T-cell (primary cell): ENCODE measurements at regions not wholly inside any gene's neighbourhood (a gene's known extent, or its start where the extent isn't known, plus 50 kb on each side); places are given as distances from the start of the nearest gene placed in this dataset.

Experiments used
- ATAC-seq, 4 experiments: fragments of 200-7000 bp in 3 of 4; fragments of 150-1000 bp in 1 of 4; cut with Tn5 transposase; replicated peaks in 1 of 4; 1 replicate in 3 of 4; 2 replicates in 1 of 4; pipeline ENCODE4 v1.10.0; 2021; ENCODE audit warnings: moderate library complexity in 3 of 4, mild to moderate bottlenecking in 2 of 4, moderate number of reproducible peaks in 1 of 4
- CTCF ChIA-PET, 2 donors: fragments of 300-600 bp; sonication (Branson Sonifier 250); formaldehyde crosslinking; loops; one replicate each; lab custom pipeline; 2022; ENCODE audit warnings: antibody characterized with exemption in 2 of 2; lab: Charles Lee
- POLR2A ChIA-PET, 2 donors: fragments of 300-600 bp; sonication (Branson Sonifier 250); formaldehyde crosslinking; loops; one replicate each; lab custom pipeline; 2022; ENCODE audit warnings: antibody characterized with exemption in 2 of 2; lab: Charles Lee
- DNase-seq, 35 experiments: peaks; one replicate each; pipeline versions ENCODE4 v3.0.0 to v3.0.0-alpha.2; 2013 to 2023
- H3K27ac ChIP-seq: one replicate; pipeline ENCODE4 v1.5.1; 2013; ENCODE audit warnings: low read length
- H3K27me3 ChIP-seq, 2 experiments: replicated peaks in 1 of 2; 1 replicate in 1 of 2; 2 replicates in 1 of 2; pipeline versions ENCODE4 v1.6.1 to v1.7.0; 2013; ENCODE audit warnings: low read length in 1 of 2, mixed read lengths in 1 of 2; ENCODE audit not compliant: control insufficient read depth in 2 of 2, insufficient read depth in 2 of 2; ENCODE audit errors: extremely low read depth in 1 of 2
- H3K36me3 ChIP-seq, 2 donors: 1 replicate in 1 of 2; 2 replicates in 1 of 2; pipeline versions ENCODE4 v1.6.1 to v1.7.0; 2013; ENCODE audit warnings: low read length in 1 of 2; ENCODE audit not compliant: control insufficient read depth in 2 of 2, insufficient read depth in 1 of 2; ENCODE audit errors: extremely low read depth in 1 of 2
- H3K4me1 ChIP-seq, 2 experiments: 1 replicate in 1 of 2; 2 replicates in 1 of 2; pipeline versions ENCODE4 v1.6.1 to v1.7.0; 2013; ENCODE audit warnings: low read length in 2 of 2, mixed read lengths in 1 of 2; ENCODE audit not compliant: insufficient read depth in 2 of 2, control insufficient read depth in 1 of 2; ENCODE audit errors: extremely low read depth in 1 of 2
- H3K4me3 ChIP-seq, 2 donors: 1 replicate in 1 of 2; 2 replicates in 1 of 2; pipeline versions ENCODE4 v1.5.1 to v1.7.0; 2013; ENCODE audit warnings: mild to moderate bottlenecking in 2 of 2, low read length in 1 of 2, moderate library complexity in 1 of 2; ENCODE audit not compliant: control insufficient read depth in 1 of 2; ENCODE audit errors: extremely low read depth in 1 of 2
- H3K9me3 ChIP-seq: 2 replicates; pipeline ENCODE4 v1.7.0; 2013
- H3K27ac Mint-ChIP-seq, 2 donors: one replicate each; pipeline ENCODE4 v1.8.0; 2020 to 2021; ENCODE audit warnings: mild to moderate bottlenecking in 2 of 2, mixed read lengths in 2 of 2
- H3K27me3 Mint-ChIP-seq, 2 donors: one replicate each; pipeline ENCODE4 v1.8.0; 2021 to 2022; ENCODE audit warnings: mixed read lengths in 2 of 2
- H3K36me3 Mint-ChIP-seq: one replicate; pipeline ENCODE4 v1.8.0; 2021; ENCODE audit warnings: mixed read lengths
- H3K4me1 Mint-ChIP-seq, 3 donors: one replicate each; pipeline ENCODE4 v1.8.0; 2020 to 2022; ENCODE audit warnings: mixed read lengths in 3 of 3, mild to moderate bottlenecking in 1 of 3
- H3K4me3 Mint-ChIP-seq, 3 donors: one replicate each; pipeline ENCODE4 v1.8.0; 2020 to 2022; ENCODE audit warnings: mild to moderate bottlenecking in 3 of 3, mixed read lengths in 3 of 3, moderate library complexity in 3 of 3
- H3K9me3 Mint-ChIP-seq, 3 donors: one replicate each; pipeline ENCODE4 v1.8.0; 2020 to 2022; ENCODE audit warnings: mixed read lengths in 3 of 3
- WGBS: methylation state at CpG from one replicate; pipeline ENCODE4 v1.1.5; 2013; ENCODE audit warnings: missing lambda C conversion rate; ENCODE audit not compliant: insufficient coverage; 5-methylcytosine and 5-hydroxymethylcytosine counted together

DNA sequence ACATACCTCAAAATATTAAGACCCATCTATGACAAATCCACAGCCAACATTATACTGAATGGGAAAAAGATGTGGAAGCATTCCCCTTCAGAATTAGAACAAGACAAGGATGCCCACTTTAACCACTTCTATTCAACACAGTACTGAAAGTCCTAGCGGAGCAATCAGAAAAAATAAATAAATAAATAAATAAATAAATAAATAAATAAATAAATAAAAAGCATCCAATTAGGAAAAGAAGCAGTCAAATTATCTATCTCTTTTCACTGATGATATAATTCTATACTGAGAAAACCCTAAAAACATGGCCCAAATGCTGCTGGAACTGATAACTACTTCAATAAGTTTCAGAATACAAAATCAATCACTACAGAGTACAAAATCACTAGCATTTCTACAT, 67.5 kb downstream of the PRR32 start:
- Histone ChIP-seq H3K27ac (no peak overlapping the region), H3K4me1 (no peaks in the 10 kb centered on the region), H3K27me3 (no peaks in the 10 kb centered on the region), H3K4me3 (no peak overlapping the region), H3K9me3 (no peaks in the 10 kb centered on the region), H3K36me3 (no peaks in the 10 kb centered on the region)
- Mint-ChIP-seq H3K27ac (no peak overlapping the region), H3K4me3 (no peak overlapping the region), H3K36me3 (no peaks in the 10 kb centered on the region), H3K4me1 (no peaks in the 10 kb centered on the region), H3K27me3 (peaks cover 0 to 3% of the 10 kb centered on the region in 2 donors), H3K9me3 (peaks cover 0 to 10% (median 0%) of the 10 kb centered on the region in 3 donors)
- no CpG with 5 or more reads among the region's 1 CpG for WGBS
- ChIA-PET POLR2A (no interaction called here), CTCF (no interaction called here)
- DNase-seq (no peak), ATAC-seq (no peak)

DNA sequence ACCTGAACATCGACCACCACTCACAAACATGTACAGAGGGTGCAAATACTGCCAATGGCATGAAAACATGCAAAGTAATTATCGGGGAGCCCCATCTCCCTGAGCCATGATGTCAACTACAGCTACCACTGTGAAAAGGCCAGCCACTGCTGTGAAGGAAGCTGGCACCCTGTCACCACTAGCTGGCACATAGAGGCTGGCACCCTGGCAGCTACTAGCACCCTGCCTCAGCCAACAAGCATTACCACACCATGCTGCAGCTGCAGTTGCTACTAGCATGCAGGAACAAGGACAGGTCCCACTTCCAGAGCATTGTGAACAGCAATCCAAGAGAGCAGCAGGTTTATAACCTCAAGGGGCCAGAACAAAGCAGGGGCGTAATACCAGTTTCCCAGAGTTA, 81.4 kb downstream of the PRR32 start:
- no peaks in the 10 kb centered on the region for H3K27me3 ChIP-seq
- Mint-ChIP-seq H3K27ac (no peak overlapping the region), H3K36me3 (no peaks in the 10 kb centered on the region), H3K27me3 (peaks cover 0 to 6% of the 10 kb centered on the region in 2 donors), H3K4me1 (no peaks in the 10 kb centered on the region), H3K9me3 (peaks cover 0 to 6% (median 3%) of the 10 kb centered on the region in 3 donors), H3K4me3 (no peak overlapping the region)
- no peaks in the 10 kb centered on the region for H3K4me1 ChIP-seq
- WGBS, result 60% methylated on average over 1 of the region's 3 CpGs
- no peaks in the 10 kb centered on the region for H3K9me3 ChIP-seq
- H3K4me3 ChIP-seq, result no peak overlapping the region
- H3K27ac ChIP-seq, result no peak overlapping the region
- ATAC-seq, result no peak
- no peak for DNase-seq
- no peaks in the 10 kb centered on the region for H3K36me3 ChIP-seq
- ChIA-PET POLR2A (no interaction called here), CTCF (no interaction called here)

DNA sequence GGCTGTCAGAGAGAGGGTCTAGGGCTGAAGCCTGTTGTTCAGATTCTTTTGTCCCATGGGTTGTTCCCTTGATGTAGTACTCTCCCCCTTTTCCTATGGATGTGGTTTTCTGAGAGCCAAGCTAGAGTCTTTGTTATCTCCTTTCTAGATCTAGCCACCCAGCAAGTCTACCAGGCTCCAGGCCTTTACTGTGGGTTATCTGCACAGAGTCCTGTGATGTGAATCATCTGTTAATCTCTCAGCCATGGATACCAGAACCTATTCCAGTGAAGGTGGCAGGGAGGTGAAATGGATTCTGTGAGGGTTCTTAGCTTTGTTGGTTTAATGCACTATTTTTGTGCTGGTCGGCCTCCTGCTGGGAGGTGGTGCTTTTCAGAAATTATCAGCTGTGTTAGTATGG, 109.5 kb downstream of the PRR32 start:
- no peak overlapping the region for H3K27ac Mint-ChIP-seq
- H3K4me1 ChIP-seq, result no peaks in the 10 kb centered on the region
- ATAC-seq (no peak), DNase-seq (no peak)
- H3K36me3 Mint-ChIP-seq, result no peaks in the 10 kb centered on the region
- no peaks in the 10 kb centered on the region for H3K4me1 Mint-ChIP-seq
- no peaks in the 10 kb centered on the region for H3K36me3 ChIP-seq
- ChIA-PET CTCF (no interaction called here), POLR2A (no interaction called here)
- no peaks in the 10 kb centered on the region for H3K27me3 ChIP-seq
- no peaks in the 10 kb centered on the region for H3K9me3 ChIP-seq
- no peak overlapping the region for H3K27ac ChIP-seq
- H3K27me3 Mint-ChIP-seq, result no peaks in the 10 kb centered on the region
- H3K4me3 Mint-ChIP-seq, result no peak overlapping the region
- H3K9me3 Mint-ChIP-seq, result peaks cover 0 to 7% (median 7%) of the 10 kb centered on the region in 3 donors
- 100% methylated on average over 1 of the region's 1 CpG for WGBS
- H3K4me3 ChIP-seq, result no peak overlapping the region

DNA sequence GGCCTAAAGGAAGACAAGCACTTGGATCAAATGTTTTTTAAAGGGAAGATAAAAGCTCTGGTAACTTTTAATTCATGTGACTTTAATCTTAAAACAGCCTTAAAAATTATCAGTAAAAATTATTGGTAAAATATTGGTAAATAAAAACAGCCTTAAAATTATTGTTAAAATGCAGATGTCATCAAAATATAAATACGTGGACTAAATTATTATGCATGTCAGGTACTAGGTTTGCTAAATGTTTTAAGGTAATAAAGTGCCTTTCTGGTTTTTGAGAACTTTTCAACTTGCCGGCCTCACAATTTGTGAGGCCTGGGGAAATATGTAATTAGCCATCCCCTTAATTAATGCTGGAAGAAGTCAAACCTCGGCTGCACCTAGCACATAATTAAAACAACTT, 147.7 kb downstream of the PRR32 start:
- no peaks in the 10 kb centered on the region for H3K4me1 Mint-ChIP-seq
- Histone ChIP-seq H3K36me3 (no peaks in the 10 kb centered on the region), H3K4me3 (no peak overlapping the region), H3K27me3 (no peaks in the 10 kb centered on the region), H3K9me3 (no peaks in the 10 kb centered on the region), H3K27ac (no peak overlapping the region), H3K4me1 (no peaks in the 10 kb centered on the region)
- ChIA-PET POLR2A (no interaction called here), CTCF (no interaction called here)
- H3K27ac Mint-ChIP-seq, result no peak overlapping the region
- no CpG with 5 or more reads among the region's 3 CpGs for WGBS
- peaks cover 0 to 2% (median 0%) of the 10 kb centered on the region in 3 donors for H3K9me3 Mint-ChIP-seq
- H3K27me3 Mint-ChIP-seq, result peaks cover 0 to 7% of the 10 kb centered on the region in 2 donors
- H3K4me3 Mint-ChIP-seq, result no peak overlapping the region
- no peaks in the 10 kb centered on the region for H3K36me3 Mint-ChIP-seq
- DNase-seq, result no peak
- ATAC-seq, result no peak

DNA sequence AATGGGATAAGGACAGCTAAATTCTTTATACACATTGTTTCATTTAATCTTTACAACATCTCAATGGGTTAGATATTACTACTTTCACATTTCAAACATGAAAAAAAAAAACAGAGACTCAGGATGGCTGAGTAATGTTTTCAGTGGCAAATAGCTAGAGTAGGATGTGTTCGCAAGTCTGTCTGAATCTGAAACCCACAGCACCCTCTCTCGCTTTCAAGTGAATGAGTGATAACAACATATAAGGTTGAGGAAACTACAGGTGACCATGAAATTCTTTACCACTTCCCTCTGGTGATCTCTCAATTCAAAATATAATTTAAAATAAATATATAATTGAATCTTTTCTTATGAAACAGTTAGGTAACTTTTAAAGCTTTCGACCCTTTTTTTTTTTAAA, 162.6 kb downstream of the PRR32 start:
- no peak overlapping the region for H3K27ac ChIP-seq
- H3K9me3 ChIP-seq, result no peaks in the 10 kb centered on the region
- H3K27me3 ChIP-seq, result no peaks in the 10 kb centered on the region
- no peak overlapping the region for H3K4me3 ChIP-seq
- ChIA-PET CTCF (no interaction called here), POLR2A (no interaction called here)
- H3K4me1 Mint-ChIP-seq, result no peaks in the 10 kb centered on the region
- no peaks in the 10 kb centered on the region for H3K27me3 Mint-ChIP-seq
- H3K27ac Mint-ChIP-seq, result no peak overlapping the region
- no CpG with 5 or more reads among the region's 3 CpGs for WGBS
- no peak for DNase-seq
- no peaks in the 10 kb centered on the region for H3K36me3 Mint-ChIP-seq
- H3K36me3 ChIP-seq, result no peaks in the 10 kb centered on the region
- H3K4me1 ChIP-seq, result no peaks in the 10 kb centered on the region
- no peak overlapping the region for H3K4me3 Mint-ChIP-seq
- no peaks in the 10 kb centered on the region for H3K9me3 Mint-ChIP-seq
- no peak for ATAC-seq

DNA sequence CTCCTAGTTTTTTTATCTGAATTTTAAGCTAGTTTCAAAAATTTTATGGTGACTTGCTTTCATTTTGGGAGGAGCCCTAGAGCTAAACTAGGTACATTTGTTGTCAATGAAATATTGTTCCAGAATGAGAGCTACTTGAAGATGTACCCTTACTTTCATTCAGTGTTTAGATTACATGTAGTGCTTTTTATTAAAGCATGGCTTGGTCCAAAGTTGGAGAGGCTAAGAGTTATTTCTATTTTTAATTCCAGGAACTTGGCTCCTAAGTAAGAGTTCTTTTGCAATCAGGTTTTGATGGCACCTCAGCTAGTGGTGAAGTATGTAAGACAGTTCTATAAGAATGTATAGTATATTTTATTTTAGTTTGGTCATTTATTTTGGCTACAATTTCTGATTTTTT, 165.5 kb downstream of the PRR32 start:
- Histone ChIP-seq H3K4me1 (no peaks in the 10 kb centered on the region), H3K36me3 (no peaks in the 10 kb centered on the region), H3K27me3 (no peaks in the 10 kb centered on the region), H3K4me3 (no peak overlapping the region), H3K9me3 (no peaks in the 10 kb centered on the region), H3K27ac (no peak overlapping the region)
- CTCF ChIA-PET, result no interaction called here
- POLR2A ChIA-PET, result no interaction called here
- Mint-ChIP-seq H3K27me3 (no peaks in the 10 kb centered on the region), H3K9me3 (no peaks in the 10 kb centered on the region), H3K4me3 (no peak overlapping the region), H3K27ac (no peak overlapping the region), H3K36me3 (no peaks in the 10 kb centered on the region), H3K4me1 (no peaks in the 10 kb centered on the region)
- DNase-seq, result no peak
- no peak for ATAC-seq

DNA sequence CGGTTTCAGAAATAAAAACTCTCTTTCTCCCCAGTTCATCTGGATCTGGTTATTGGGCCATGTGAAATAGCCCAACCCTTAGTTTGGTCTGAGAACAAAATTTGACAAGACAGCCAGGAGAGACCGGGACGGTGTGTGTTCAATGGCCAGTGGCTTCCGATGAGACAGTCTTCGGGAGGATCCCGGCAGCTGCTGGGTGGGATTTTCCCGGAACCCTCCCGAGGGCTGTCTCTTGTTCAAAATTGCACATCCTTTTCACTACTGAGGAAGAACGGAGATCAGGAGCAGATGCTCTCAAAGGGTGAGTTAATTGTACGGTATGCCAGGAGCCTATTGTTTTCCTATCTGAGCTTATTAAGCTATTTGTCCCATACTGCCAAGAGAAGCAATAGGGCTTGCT, 166.5 kb downstream of the PRR32 start:
- Histone ChIP-seq H3K27me3 (no peaks in the 10 kb centered on the region), H3K36me3 (no peaks in the 10 kb centered on the region), H3K27ac (no peak overlapping the region), H3K9me3 (no peaks in the 10 kb centered on the region), H3K4me1 (no peaks in the 10 kb centered on the region), H3K4me3 (no peak overlapping the region)
- Mint-ChIP-seq H3K36me3 (no peaks in the 10 kb centered on the region), H3K9me3 (no peaks in the 10 kb centered on the region), H3K27ac (no peak overlapping the region), H3K4me1 (no peaks in the 10 kb centered on the region), H3K27me3 (no peaks in the 10 kb centered on the region), H3K4me3 (no peak overlapping the region)
- CTCF ChIA-PET, result no interaction called here
- POLR2A ChIA-PET, result no interaction called here
- DNase-seq (no peak), ATAC-seq (no peak)
- WGBS, result no CpG with 5 or more reads among the region's 10 CpGs
